ENCODE measurements at regions not wholly inside any gene's neighbourhood (a gene's known extent, or its start where the extent isn't known, plus 50 kb on each side); places are given as distances from the start of the nearest gene placed in this dataset.

DNA sequence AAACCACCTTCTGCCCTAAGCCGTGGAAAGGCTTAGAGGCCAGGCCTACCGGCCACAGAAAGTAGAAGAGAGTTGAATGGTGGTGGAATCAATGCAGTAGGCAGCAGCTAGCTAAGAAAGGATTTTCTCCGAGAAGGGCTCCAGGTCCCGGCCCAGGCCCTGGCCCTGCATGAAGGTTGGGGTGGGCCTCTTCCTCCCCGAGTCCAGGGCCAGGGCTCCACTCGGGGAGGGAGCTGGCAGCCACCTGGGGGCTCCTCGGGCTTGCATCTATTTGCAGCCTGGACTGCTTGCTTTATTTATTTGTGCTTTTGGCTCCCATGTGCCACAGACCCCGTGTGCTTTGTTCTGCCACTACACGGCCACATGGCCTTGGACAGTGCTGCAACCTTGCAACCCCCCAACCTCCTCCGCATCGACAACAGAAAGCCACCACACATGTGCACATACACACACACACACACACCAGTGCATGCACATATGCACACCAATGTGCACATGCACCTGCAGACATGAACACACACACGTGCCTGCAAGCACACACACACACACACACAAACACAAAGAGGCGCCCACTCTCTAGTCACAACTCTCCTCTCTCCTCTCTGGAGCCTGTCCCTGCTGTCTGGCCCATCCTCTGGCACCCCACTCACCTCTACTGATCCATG, 96.4 kb upstream of the TNRC6C start:
- no peak for TF ChIP-seq TP53 (CRISPR knock-in tag; IDR thresholded peaks at IDR 0.05)
- TF ChIP-seq, protein P1, sequence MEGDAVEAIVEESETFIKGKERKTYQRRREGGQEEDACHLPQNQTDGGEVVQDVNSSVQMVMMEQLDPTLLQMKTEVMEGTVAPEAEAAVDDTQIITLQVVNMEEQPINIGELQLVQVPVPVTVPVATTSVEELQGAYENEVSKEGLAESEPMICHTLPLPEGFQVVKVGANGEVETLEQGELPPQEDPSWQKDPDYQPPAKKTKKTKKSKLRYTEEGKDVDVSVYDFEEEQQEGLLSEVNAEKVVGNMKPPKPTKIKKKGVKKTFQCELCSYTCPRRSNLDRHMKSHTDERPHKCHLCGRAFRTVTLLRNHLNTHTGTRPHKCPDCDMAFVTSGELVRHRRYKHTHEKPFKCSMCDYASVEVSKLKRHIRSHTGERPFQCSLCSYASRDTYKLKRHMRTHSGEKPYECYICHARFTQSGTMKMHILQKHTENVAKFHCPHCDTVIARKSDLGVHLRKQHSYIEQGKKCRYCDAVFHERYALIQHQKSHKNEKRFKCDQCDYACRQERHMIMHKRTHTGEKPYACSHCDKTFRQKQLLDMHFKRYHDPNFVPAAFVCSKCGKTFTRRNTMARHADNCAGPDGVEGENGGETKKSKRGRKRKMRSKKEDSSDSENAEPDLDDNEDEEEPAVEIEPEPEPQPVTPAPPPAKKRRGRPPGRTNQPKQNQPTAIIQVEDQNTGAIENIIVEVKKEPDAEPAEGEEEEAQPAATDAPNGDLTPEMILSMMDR (IDR thresholded peaks at IDR 0.05): no peak
- TF ChIP-seq PRRX2 (CRISPR knock-in tag; IDR thresholded peaks at IDR 0.05): no peak
- no peak for TF ChIP-seq CREB1 (CRISPR knock-in tag; IDR thresholded peaks at IDR 0.05)
- TF ChIP-seq, protein P2, sequence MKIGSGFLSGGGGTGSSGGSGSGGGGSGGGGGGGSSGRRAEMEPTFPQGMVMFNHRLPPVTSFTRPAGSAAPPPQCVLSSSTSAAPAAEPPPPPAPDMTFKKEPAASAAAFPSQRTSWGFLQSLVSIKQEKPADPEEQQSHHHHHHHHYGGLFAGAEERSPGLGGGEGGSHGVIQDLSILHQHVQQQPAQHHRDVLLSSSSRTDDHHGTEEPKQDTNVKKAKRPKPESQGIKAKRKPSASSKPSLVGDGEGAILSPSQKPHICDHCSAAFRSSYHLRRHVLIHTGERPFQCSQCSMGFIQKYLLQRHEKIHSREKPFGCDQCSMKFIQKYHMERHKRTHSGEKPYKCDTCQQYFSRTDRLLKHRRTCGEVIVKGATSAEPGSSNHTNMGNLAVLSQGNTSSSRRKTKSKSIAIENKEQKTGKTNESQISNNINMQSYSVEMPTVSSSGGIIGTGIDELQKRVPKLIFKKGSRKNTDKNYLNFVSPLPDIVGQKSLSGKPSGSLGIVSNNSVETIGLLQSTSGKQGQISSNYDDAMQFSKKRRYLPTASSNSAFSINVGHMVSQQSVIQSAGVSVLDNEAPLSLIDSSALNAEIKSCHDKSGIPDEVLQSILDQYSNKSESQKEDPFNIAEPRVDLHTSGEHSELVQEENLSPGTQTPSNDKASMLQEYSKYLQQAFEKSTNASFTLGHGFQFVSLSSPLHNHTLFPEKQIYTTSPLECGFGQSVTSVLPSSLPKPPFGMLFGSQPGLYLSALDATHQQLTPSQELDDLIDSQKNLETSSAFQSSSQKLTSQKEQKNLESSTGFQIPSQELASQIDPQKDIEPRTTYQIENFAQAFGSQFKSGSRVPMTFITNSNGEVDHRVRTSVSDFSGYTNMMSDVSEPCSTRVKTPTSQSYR (CRISPR knock-in tag; IDR thresholded peaks at IDR 0.05): no peak
- no peak for TF ChIP-seq SP1 (CRISPR knock-in tag; conservative IDR thresholded peaks at IDR 0.05)
- no peak for TF ChIP-seq FOXK1 (CRISPR knock-in tag; IDR thresholded peaks at IDR 0.05)
- TF ChIP-seq, protein P3, sequence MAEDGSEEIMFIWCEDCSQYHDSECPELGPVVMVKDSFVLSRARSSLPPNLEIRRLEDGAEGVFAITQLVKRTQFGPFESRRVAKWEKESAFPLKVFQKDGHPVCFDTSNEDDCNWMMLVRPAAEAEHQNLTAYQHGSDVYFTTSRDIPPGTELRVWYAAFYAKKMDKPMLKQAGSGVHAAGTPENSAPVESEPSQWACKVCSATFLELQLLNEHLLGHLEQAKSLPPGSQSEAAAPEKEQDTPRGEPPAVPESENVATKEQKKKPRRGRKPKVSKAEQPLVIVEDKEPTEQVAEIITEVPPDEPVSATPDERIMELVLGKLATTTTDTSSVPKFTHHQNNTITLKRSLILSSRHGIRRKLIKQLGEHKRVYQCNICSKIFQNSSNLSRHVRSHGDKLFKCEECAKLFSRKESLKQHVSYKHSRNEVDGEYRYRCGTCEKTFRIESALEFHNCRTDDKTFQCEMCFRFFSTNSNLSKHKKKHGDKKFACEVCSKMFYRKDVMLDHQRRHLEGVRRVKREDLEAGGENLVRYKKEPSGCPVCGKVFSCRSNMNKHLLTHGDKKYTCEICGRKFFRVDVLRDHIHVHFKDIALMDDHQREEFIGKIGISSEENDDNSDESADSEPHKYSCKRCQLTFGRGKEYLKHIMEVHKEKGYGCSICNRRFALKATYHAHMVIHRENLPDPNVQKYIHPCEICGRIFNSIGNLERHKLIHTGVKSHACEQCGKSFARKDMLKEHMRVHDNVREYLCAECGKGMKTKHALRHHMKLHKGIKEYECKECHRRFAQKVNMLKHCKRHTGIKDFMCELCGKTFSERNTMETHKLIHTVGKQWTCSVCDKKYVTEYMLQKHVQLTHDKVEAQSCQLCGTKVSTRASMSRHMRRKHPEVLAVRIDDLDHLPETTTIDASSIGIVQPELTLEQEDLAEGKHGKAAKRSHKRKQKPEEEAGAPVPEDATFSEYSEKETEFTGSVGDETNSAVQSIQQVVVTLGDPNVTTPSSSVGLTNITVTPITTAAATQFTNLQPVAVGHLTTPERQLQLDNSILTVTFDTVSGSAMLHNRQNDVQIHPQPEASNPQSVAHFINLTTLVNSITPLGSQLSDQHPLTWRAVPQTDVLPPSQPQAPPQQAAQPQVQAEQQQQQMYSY (CRISPR knock-in tag; IDR thresholded peaks at IDR 0.05): no peak

Data from WTC11 (cell line).